Panc1 (cell line): ENCODE measurements at regions not wholly inside any gene's neighbourhood (a gene's known extent, or its start where the extent isn't known, plus 50 kb on each side); places are given as distances from the start of the nearest gene placed in this dataset.

ENCODE experiments used
- CTCF ChIP-seq: fragments of 450-650 bp; IDR thresholded peaks from 2 replicates; pipeline ENCODE4 v1.5.1; 2017; ENCODE audit warnings: mild to moderate bottlenecking
- POLR2AphosphoS5 ChIP-seq: IDR thresholded peaks from 2 replicates; pipeline ENCODE4 v1.6.1; 2012; ENCODE audit warnings: mild to moderate bottlenecking, low read depth, low read length, moderate library complexity
- REST ChIP-seq, 2 experiments: IDR thresholded peaks; 2 replicates each; pipeline ENCODE4 v1.6.1; 2011 to 2012; ENCODE audit warnings: low read depth in 2 of 2, control low read depth in 1 of 2, low read length in 1 of 2, mild to moderate bottlenecking in 1 of 2, moderate library complexity in 1 of 2; ENCODE audit not compliant: insufficient read depth in 1 of 2
- SIN3A ChIP-seq: IDR thresholded peaks from 2 replicates; pipeline ENCODE4 v1.6.1; 2012; ENCODE audit warnings: low read depth, mild to moderate bottlenecking, low read length, moderate library complexity, borderline replicate concordance; ENCODE audit not compliant: insufficient read depth
- TCF7L2 ChIP-seq: IDR thresholded peaks from 2 replicates; pipeline ENCODE4 v1.6.1; 2011; ENCODE audit warnings: mild to moderate bottlenecking, low read depth, low read length, inconsistent platforms

- TF ChIP-seq REST (IDR thresholded peaks at IDR 0.05; ENCODE audit: insufficient read depth in 1 of 2, low read depth in 2 of 2, low read length in 1 of 2) (no peak), POLR2AphosphoS5 (no peak), CTCF (no peak), SIN3A (no peak), TCF7L2 (no peak)
Measured at GRCh38 chr10:63921908-63922467, 400.8 kb downstream of the REEP3 start.
